ENCODE measurements at regions not wholly inside any gene's neighbourhood (a gene's known extent, or its start where the extent isn't known, plus 50 kb on each side); places are given as distances from the start of the nearest gene placed in this dataset.

DNA sequence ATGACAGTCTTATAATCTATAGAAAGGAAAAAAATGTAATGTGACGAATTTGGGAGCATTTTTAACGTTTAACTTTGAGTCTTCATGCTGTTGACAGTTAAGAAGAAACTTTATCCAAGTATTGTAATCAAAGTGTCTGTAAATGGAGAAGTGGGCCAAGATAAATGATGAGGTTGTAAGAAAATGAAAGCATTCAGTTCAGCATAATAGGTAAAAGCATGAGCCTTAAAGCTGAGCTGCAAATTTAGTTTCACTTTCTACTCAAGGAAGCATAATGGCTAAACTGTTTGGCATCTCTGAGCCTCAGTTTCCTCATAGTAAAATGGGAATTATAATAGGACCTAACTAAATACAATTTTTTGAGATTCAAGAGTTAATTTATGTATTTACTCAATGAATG is 1554.8 kb downstream of the KCNT2 start:
- Histone ChIP-seq H3K9me3 (ENCODE audit: low read length) (no peaks in the 10 kb centered on the region), H3K27me3 (ENCODE audit: insufficient read depth, low read length) (no peaks in the 10 kb centered on the region), H4K20me1 (ENCODE audit: insufficient read depth, low read length) (no peaks in the 10 kb centered on the region), H3K4me3 (ENCODE audit: low read depth, low read length, poor library complexity, severe bottlenecking) (no peak overlapping the region), H3F3A (ENCODE audit: insufficient read depth, low read length) (no peaks in the 10 kb centered on the region), H3K27ac (ENCODE audit: low read depth, low read length, poor library complexity, severe bottlenecking) (no peak overlapping the region), H3K9ac (ENCODE audit: low read length) (no peak overlapping the region), H3K4me1 (ENCODE audit: insufficient read depth, low read length, severe bottlenecking) (no peaks in the 10 kb centered on the region), H3K79me2 (ENCODE audit: insufficient read depth, low read length) (no peaks in the 10 kb centered on the region), H3K36me3 (ENCODE audit: insufficient read depth, low read length) (no peaks in the 10 kb centered on the region), H3K9me2 (ENCODE audit: low read depth, low read length) (no peaks in the 10 kb centered on the region), H2AFZ (ENCODE audit: low read length) (peak overlapping the region; percentile 83), H3K4me2 (ENCODE audit: low read length) (peak overlapping the region; percentile 46)
- no peak for TF ChIP-seq EZH2 (IDR thresholded peaks at IDR 0.05; ENCODE audit: borderline replicate concordance, low read length)
- TF ChIP-seq, protein P1, sequence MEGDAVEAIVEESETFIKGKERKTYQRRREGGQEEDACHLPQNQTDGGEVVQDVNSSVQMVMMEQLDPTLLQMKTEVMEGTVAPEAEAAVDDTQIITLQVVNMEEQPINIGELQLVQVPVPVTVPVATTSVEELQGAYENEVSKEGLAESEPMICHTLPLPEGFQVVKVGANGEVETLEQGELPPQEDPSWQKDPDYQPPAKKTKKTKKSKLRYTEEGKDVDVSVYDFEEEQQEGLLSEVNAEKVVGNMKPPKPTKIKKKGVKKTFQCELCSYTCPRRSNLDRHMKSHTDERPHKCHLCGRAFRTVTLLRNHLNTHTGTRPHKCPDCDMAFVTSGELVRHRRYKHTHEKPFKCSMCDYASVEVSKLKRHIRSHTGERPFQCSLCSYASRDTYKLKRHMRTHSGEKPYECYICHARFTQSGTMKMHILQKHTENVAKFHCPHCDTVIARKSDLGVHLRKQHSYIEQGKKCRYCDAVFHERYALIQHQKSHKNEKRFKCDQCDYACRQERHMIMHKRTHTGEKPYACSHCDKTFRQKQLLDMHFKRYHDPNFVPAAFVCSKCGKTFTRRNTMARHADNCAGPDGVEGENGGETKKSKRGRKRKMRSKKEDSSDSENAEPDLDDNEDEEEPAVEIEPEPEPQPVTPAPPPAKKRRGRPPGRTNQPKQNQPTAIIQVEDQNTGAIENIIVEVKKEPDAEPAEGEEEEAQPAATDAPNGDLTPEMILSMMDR (IDR thresholded peaks at IDR 0.05; ENCODE audit: low read length) = no peak

DNA sequence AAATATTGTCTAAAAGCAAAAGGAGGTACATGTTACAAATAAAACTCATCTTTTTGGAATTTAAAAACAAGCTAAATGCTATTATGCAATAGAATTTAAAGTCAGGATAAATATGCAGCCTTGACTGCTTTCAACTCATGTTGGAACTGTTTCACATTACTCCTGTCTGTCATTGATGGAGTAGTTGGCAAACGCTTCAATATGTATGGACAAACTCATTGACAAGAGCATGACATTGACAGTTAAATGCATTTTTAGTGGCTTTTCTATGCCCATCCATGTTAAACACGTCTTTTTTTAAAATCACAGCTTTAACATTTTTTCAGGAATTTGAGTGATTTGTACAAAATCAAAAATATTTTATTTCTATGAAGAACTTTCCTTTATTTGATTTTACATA is 1560.5 kb downstream of the KCNT2 start:
- H3K9me3 ChIP-seq (ENCODE audit: low read length) = no peaks in the 10 kb centered on the region
- H3K27me3 ChIP-seq (ENCODE audit: insufficient read depth, low read length) = no peaks in the 10 kb centered on the region
- H3K9me2 ChIP-seq (ENCODE audit: low read depth, low read length) = no peaks in the 10 kb centered on the region
- no peaks in the 10 kb centered on the region for H4K20me1 ChIP-seq (ENCODE audit: insufficient read depth, low read length)
- H3K79me2 ChIP-seq (ENCODE audit: insufficient read depth, low read length) = no peaks in the 10 kb centered on the region
- no peak for TF ChIP-seq EZH2 (IDR thresholded peaks at IDR 0.05; ENCODE audit: borderline replicate concordance, low read length)
- TF ChIP-seq, protein P1 (IDR thresholded peaks at IDR 0.05; ENCODE audit: low read length) = no peak
- H3K4me3 ChIP-seq (ENCODE audit: low read depth, low read length, poor library complexity, severe bottlenecking) = no peak overlapping the region
- peak overlapping the region; percentile 85; the same call in 1 of the 2 replicates for H2AFZ ChIP-seq (ENCODE audit: low read length)
- H3K4me2 ChIP-seq (ENCODE audit: low read length) = no peak overlapping the region
- H3F3A ChIP-seq (ENCODE audit: insufficient read depth, low read length) = no peaks in the 10 kb centered on the region
- no peak overlapping the region for H3K9ac ChIP-seq (ENCODE audit: low read length)
- H3K27ac ChIP-seq (ENCODE audit: low read depth, low read length, poor library complexity, severe bottlenecking) = no peak overlapping the region
- H3K4me1 ChIP-seq (ENCODE audit: insufficient read depth, low read length, severe bottlenecking) = no peaks in the 10 kb centered on the region
- no peaks in the 10 kb centered on the region for H3K36me3 ChIP-seq (ENCODE audit: insufficient read depth, low read length)

- Histone ChIP-seq H4K20me1 (ENCODE audit: insufficient read depth, low read length) (no peaks in the 10 kb centered on the region), H3K27me3 (ENCODE audit: insufficient read depth, low read length) (no peaks in the 10 kb centered on the region), H3K9ac (ENCODE audit: low read length) (no peak overlapping the region), H3K4me3 (ENCODE audit: low read depth, low read length, poor library complexity, severe bottlenecking) (no peak overlapping the region), H3K9me3 (ENCODE audit: low read length) (no peaks in the 10 kb centered on the region), H3K36me3 (ENCODE audit: insufficient read depth, low read length) (no peaks in the 10 kb centered on the region), H3K4me2 (ENCODE audit: low read length) (no peak overlapping the region), H3K27ac (ENCODE audit: low read depth, low read length, poor library complexity, severe bottlenecking) (no peak overlapping the region), H3F3A (ENCODE audit: insufficient read depth, low read length) (no peaks in the 10 kb centered on the region), H2AFZ (ENCODE audit: low read length) (no peak overlapping the region), H3K79me2 (ENCODE audit: insufficient read depth, low read length) (no peaks in the 10 kb centered on the region), H3K4me1 (ENCODE audit: insufficient read depth, low read length, severe bottlenecking) (no peaks in the 10 kb centered on the region), H3K9me2 (ENCODE audit: low read depth, low read length) (no peaks in the 10 kb centered on the region)
- TF ChIP-seq EZH2 (IDR thresholded peaks at IDR 0.05; ENCODE audit: borderline replicate concordance, low read length) = no peak
- TF ChIP-seq, protein P1 (IDR thresholded peaks at IDR 0.05; ENCODE audit: low read length) = no peak
Measured at GRCh38 chr1:195045072-195045471, 1563.2 kb downstream of the KCNT2 start.
